ENCODE measurements at regions not wholly inside any gene's neighbourhood (a gene's known extent, or its start where the extent isn't known, plus 50 kb on each side); places are given as distances from the start of the nearest gene placed in this dataset.

GRCh38 chr6:68046756-68047155, 588.3 kb upstream of the ADGRB3 start (continued):
- TF ChIP-seq, protein P1, sequence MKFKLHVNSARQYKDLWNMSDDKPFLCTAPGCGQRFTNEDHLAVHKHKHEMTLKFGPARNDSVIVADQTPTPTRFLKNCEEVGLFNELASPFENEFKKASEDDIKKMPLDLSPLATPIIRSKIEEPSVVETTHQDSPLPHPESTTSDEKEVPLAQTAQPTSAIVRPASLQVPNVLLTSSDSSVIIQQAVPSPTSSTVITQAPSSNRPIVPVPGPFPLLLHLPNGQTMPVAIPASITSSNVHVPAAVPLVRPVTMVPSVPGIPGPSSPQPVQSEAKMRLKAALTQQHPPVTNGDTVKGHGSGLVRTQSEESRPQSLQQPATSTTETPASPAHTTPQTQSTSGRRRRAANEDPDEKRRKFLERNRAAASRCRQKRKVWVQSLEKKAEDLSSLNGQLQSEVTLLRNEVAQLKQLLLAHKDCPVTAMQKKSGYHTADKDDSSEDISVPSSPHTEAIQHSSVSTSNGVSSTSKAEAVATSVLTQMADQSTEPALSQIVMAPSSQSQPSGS (IDR thresholded peaks at IDR 0.05; ENCODE audit: low read length) = no peak

Data from H1 (cell line).